Activated naive CD8-positive, alpha-beta T cell treated with anti-CD3 and anti-CD28 coated beads, Interleukin-2, amount 50 U/mL, for 24 hours (primary cell): ENCODE measurements at regions not wholly inside any gene's neighbourhood (a gene's known extent, or its start where the extent isn't known, plus 50 kb on each side); places are given as distances from the start of the nearest gene placed in this dataset.

Experiments used
- ATAC-seq: fragments of 150-1000 bp; cut with Tn5 transposase; one replicate; pipeline ENCODE4 v1.10.0; 2021
- DNase-seq: peaks from one replicate; pipeline ENCODE4 v3.0.0; 2021
- H3K27ac Mint-ChIP-seq: one replicate; pipeline ENCODE4 v1.8.0; 2021; ENCODE audit warnings: mild to moderate bottlenecking, mixed read lengths
- H3K27me3 Mint-ChIP-seq: one replicate; pipeline ENCODE4 v1.8.0; 2021; ENCODE audit warnings: mixed read lengths
- H3K36me3 Mint-ChIP-seq: one replicate; pipeline ENCODE4 v1.8.0; 2021; ENCODE audit warnings: low read depth, mixed read lengths
- H3K4me1 Mint-ChIP-seq: one replicate; pipeline ENCODE4 v1.8.0; 2021; ENCODE audit warnings: mixed read lengths
- H3K4me3 Mint-ChIP-seq: one replicate; pipeline ENCODE4 v1.8.0; 2021; ENCODE audit warnings: mild to moderate bottlenecking, moderate library complexity, mixed read lengths
- H3K9me3 Mint-ChIP-seq: one replicate; pipeline ENCODE4 v1.8.0; 2021; ENCODE audit warnings: mixed read lengths

- ATAC-seq (no peak), DNase-seq (no peak)
- Mint-ChIP-seq H3K4me3 (no peak overlapping the region), H3K4me1 (no peaks in the 10 kb centered on the region), H3K27me3 (peaks cover 6% of the 10 kb centered on the region), H3K27ac (no peak overlapping the region), H3K36me3 (no peaks in the 10 kb centered on the region), H3K9me3 (no peaks in the 10 kb centered on the region)
Observed at GRCh38 chr10:44180321-44181168, 204.4 kb downstream of the CXCL12 start.

DNA sequence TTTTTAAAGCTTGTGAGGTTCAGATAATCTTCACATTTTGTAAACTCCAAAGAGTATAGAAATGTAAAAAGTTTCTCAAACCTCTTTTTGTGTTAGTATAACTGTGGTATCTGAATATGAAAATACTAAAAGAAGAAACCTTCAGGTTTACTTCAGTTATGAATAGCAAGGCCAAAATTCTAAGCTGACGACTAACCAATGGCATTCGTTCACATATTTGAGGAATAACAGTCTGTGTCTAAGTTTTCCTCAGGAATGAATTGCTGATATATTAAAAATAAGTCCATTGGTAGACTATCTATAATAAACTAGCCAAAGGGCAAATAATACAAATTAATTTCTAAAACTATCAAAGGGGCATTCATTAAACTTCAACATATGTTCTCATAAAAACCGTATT lies 206.0 kb downstream of the CXCL12 start:
- DNase-seq, result no peak
- Mint-ChIP-seq H3K4me3 (no peak overlapping the region), H3K36me3 (no peaks in the 10 kb centered on the region), H3K9me3 (no peaks in the 10 kb centered on the region), H3K27ac (no peak overlapping the region), H3K4me1 (no peaks in the 10 kb centered on the region), H3K27me3 (no peaks in the 10 kb centered on the region)
- ATAC-seq, result no peak

GRCh38 chr10:44178281-44178680 lies 206.6 kb downstream of the CXCL12 start:
- Mint-ChIP-seq H3K36me3 (no peaks in the 10 kb centered on the region), H3K9me3 (no peaks in the 10 kb centered on the region), H3K4me3 (no peak overlapping the region), H3K4me1 (no peaks in the 10 kb centered on the region), H3K27me3 (no peaks in the 10 kb centered on the region), H3K27ac (no peak overlapping the region)
- ATAC-seq (no peak), DNase-seq (no peak)

GRCh38 chr10:44177610-44178009 lies 207.3 kb downstream of the CXCL12 start:
- H3K9me3 Mint-ChIP-seq, result no peaks in the 10 kb centered on the region

GRCh38 chr10:44176311-44176710 lies 208.6 kb downstream of the CXCL12 start:
- Mint-ChIP-seq H3K36me3 (no peaks in the 10 kb centered on the region), H3K9me3 (no peaks in the 10 kb centered on the region), H3K4me1 (no peaks in the 10 kb centered on the region), H3K4me3 (no peak overlapping the region), H3K27me3 (no peaks in the 10 kb centered on the region), H3K27ac (no peak overlapping the region)
- DNase-seq (no peak), ATAC-seq (no peak)

More at GRCh38 chr10:44177610-44178009, 207.3 kb downstream of the CXCL12 start:
- no peaks in the 10 kb centered on the region for H3K4me1 Mint-ChIP-seq
- no peaks in the 10 kb centered on the region for H3K27me3 Mint-ChIP-seq
- no peak for ATAC-seq
- no peak overlapping the region for H3K27ac Mint-ChIP-seq
- DNase-seq, result no peak
- no peak overlapping the region for H3K4me3 Mint-ChIP-seq
- no peaks in the 10 kb centered on the region for H3K36me3 Mint-ChIP-seq

DNA sequence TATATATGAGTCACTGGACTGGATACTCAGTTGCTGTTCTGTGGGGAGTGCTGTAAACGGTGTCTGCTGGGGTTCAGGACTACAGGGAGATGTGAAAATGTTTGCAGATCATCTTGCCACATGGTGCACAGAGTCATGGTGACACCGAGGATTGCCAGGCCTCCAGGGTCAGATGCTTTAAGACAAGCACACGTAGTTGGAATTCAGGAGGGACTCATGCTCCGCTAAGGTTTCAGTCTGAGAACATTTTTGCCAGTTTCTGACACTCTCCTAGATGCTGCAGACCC lies 211.3 kb downstream of the CXCL12 start:
- no peak overlapping the region for H3K27ac Mint-ChIP-seq
- H3K4me3 Mint-ChIP-seq, result no peak overlapping the region
- ATAC-seq (no peak), DNase-seq (no peak)
- H3K4me1 Mint-ChIP-seq, result no peaks in the 10 kb centered on the region
- H3K36me3 Mint-ChIP-seq, result no peaks in the 10 kb centered on the region
- no peaks in the 10 kb centered on the region for H3K9me3 Mint-ChIP-seq
- H3K27me3 Mint-ChIP-seq, result peaks cover 3% of the 10 kb centered on the region

DNA sequence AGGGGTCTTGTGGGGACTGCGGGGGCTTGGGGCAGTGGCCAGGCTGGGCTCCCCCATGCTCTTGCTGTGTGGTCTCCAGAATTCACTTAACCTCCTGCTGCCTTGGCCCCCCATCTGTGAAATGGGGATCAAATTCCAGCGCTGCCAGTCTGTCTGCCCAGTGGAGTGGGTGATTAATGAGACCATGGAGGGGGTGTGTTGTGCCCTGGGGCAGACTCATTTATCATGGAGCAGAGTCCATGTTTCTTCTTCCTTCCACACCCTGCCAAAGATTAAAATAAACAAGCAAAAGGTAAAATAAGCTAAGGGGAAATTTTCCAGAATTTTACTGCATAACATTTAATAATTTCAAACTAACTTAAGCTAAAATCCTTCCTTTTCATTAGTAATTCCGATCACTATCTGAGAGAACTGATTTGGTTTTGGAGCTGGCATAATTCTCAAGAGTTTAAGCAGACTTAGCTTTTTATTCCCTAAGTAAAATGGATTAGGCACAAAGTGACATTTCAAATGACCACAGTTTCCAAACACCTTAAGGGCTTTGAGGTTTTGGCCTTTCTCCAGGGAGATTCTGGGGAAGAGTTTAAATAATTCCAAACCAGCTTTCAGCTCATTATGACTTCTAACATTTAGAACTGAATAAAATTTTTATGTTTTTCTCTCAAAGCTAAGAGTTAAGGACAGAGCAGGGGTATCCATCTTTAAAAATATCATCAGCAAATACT lies 211.9 kb downstream of the CXCL12 start:
- Mint-ChIP-seq H3K27ac (no peak overlapping the region), H3K9me3 (no peaks in the 10 kb centered on the region), H3K4me3 (no peak overlapping the region), H3K4me1 (no peaks in the 10 kb centered on the region), H3K27me3 (peaks cover 5% of the 10 kb centered on the region), H3K36me3 (no peaks in the 10 kb centered on the region)
- DNase-seq (no peak), ATAC-seq (no peak)

DNA sequence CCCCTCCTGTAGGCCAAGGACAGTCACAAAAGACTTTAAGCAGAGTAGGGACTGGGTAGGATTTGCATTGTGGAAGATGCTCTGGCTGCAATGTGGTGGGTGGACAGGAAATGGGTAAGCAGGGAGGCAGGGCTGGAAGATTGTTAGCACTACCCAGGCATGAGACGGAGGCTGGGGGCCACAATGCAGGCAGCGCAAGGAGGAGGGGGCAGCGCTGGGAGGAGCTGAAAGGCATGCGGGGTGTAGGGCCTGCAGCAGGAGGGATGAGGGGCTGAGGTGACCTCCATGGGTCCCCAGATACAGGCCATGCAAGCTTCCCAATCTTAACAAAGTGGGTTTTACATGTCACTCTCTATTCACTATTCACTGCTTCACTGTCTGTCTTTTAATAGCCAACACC lies 213.1 kb downstream of the CXCL12 start:
- no peak for ATAC-seq
- no peak overlapping the region for H3K27ac Mint-ChIP-seq

DNA sequence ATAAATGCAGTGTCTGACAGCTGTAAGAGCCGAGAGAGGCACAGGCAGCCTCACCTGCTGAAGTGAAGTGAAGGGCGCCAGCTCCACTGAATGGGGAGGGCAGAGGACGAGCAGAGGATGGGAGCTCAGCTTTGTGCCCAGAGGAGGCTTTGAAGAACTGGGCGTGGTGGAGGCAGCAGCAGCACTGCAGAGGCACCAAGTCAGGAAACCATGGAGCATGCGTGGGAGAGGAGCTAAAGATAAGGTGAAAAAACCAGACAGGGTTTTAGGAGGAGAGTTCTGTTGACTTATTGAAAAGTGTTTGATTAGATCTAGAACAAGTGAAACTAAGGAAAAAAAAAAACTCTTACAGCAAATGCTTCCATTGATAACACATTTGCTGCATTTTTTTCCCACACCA lies 216.4 kb downstream of the CXCL12 start:
- Mint-ChIP-seq H3K27ac (no peak overlapping the region), H3K36me3 (no peaks in the 10 kb centered on the region), H3K4me1 (no peaks in the 10 kb centered on the region), H3K27me3 (peaks cover 5% of the 10 kb centered on the region), H3K4me3 (no peak overlapping the region), H3K9me3 (no peaks in the 10 kb centered on the region)
- DNase-seq, result no peak
- no peak for ATAC-seq

More for the DNA sequence above, 213.1 kb downstream of the CXCL12 start:
- H3K36me3 Mint-ChIP-seq, result no peaks in the 10 kb centered on the region
- no peaks in the 10 kb centered on the region for H3K9me3 Mint-ChIP-seq
- DNase-seq, result no peak
- H3K27me3 Mint-ChIP-seq, result peaks cover 5% of the 10 kb centered on the region
- H3K4me3 Mint-ChIP-seq, result no peak overlapping the region
- H3K4me1 Mint-ChIP-seq, result no peaks in the 10 kb centered on the region

DNA sequence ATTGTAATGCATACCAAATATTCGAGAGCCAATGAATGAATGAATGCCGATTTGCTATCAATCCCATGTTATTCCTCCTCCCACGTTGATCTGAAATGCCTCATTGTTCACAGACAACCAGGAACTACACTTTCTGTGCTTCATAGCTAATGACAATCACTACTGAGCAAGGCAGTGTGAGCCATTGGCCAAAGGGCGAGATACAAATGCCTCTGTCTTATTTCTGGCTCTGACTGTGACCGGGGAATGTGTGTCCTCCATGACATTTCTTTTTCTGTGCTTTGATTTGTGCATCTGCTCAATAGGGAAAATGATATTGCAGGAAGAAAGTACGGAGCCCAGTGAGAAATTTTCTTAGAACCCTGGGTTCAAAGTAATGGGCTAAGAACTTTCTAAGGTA lies 217.1 kb downstream of the CXCL12 start:
- peaks cover 5% of the 10 kb centered on the region for H3K27me3 Mint-ChIP-seq
- no peaks in the 10 kb centered on the region for H3K4me1 Mint-ChIP-seq
- H3K9me3 Mint-ChIP-seq, result no peaks in the 10 kb centered on the region
- no peak for ATAC-seq
- DNase-seq, result no peak
- H3K27ac Mint-ChIP-seq, result no peak overlapping the region
- no peaks in the 10 kb centered on the region for H3K36me3 Mint-ChIP-seq
- H3K4me3 Mint-ChIP-seq, result no peak overlapping the region

- H3K27me3 Mint-ChIP-seq, result peaks cover 5% of the 10 kb centered on the region
- H3K36me3 Mint-ChIP-seq, result no peaks in the 10 kb centered on the region
- DNase-seq (no peak), ATAC-seq (no peak)
- no peak overlapping the region for H3K4me3 Mint-ChIP-seq
- H3K9me3 Mint-ChIP-seq, result no peaks in the 10 kb centered on the region
- H3K27ac Mint-ChIP-seq, result no peak overlapping the region
- no peaks in the 10 kb centered on the region for H3K4me1 Mint-ChIP-seq
Observed at GRCh38 chr10:44166441-44166840, 218.5 kb downstream of the CXCL12 start.

GRCh38 chr10:44164251-44164956 lies 220.5 kb downstream of the CXCL12 start:
- no peaks in the 10 kb centered on the region for H3K9me3 Mint-ChIP-seq

DNA sequence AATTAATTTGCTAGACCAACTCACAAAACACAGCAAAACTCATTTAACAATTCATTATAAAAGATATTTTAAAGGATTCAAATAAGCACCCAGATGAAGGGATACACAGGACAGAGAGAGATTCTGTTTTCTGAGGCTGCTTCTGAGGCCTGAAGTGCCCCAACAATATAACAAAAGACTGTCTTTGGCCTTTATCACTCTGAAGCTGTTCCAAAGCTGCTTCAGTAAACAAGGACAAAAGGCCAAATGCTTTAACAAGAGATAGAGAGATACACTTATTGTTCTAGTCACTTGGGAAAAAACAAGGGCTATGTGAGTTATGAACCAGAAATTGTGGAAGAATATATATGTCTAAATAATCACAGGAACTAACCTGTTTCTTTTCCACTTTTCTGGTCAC lies 223.7 kb downstream of the CXCL12 start:
- H3K27ac Mint-ChIP-seq, result no peak overlapping the region
- ATAC-seq (no peak), DNase-seq (no peak)
- no peaks in the 10 kb centered on the region for H3K27me3 Mint-ChIP-seq
- peaks cover 5% of the 10 kb centered on the region for H3K9me3 Mint-ChIP-seq
- no peaks in the 10 kb centered on the region for H3K36me3 Mint-ChIP-seq
- no peak overlapping the region for H3K4me3 Mint-ChIP-seq
- no peaks in the 10 kb centered on the region for H3K4me1 Mint-ChIP-seq

More at GRCh38 chr10:44164251-44164956, 220.5 kb downstream of the CXCL12 start:
- ATAC-seq (no peak), DNase-seq (no peak)
- Mint-ChIP-seq H3K27me3 (peaks cover 2% of the 10 kb centered on the region), H3K36me3 (no peaks in the 10 kb centered on the region), H3K4me1 (no peaks in the 10 kb centered on the region), H3K4me3 (no peak overlapping the region), H3K27ac (no peak overlapping the region)

DNA sequence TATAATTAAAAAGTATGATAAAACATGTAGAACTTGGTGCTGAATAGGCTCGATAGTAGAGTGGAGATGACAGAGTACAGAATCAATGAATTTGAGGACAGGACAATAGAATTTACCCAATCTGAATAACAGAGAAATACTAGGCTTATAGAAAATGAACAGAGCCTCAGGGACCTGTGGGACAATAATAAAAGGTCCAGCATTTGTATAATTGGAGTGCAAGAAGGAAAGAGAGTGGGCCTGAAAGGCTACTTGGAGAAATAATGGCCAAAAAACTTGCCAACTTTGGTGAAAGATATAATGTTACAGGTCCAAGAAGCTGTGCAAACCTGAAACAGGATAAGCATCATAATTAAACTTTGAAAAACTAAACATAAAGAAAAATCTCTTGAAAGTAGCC lies 227.3 kb downstream of the CXCL12 start:
- no peak overlapping the region for H3K27ac Mint-ChIP-seq
- H3K36me3 Mint-ChIP-seq, result no peaks in the 10 kb centered on the region

DNA sequence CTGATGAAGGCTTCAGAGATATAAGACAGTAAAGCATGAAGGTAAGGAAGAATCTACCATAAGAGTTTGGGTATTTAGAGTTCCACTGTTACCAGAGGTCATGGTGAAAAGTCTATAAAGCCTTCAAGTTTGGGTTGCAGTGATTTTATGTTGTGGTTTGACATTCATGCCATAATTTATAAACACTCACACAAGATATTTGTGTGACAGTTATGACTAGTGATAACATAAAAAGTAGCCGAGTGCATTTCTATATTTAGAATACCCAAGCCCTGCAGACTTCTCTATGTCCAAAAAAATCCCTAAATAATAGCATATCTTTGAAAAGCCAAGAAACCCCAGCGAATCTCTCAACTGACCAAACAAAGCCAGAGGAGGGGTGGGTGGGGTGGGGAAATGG lies 229.9 kb downstream of the CXCL12 start:
- DNase-seq (no peak), ATAC-seq (no peak)
- peaks cover 24% of the 10 kb centered on the region for H3K9me3 Mint-ChIP-seq
- no peak overlapping the region for H3K27ac Mint-ChIP-seq
- H3K4me3 Mint-ChIP-seq, result no peak overlapping the region
- H3K4me1 Mint-ChIP-seq, result no peaks in the 10 kb centered on the region
- H3K27me3 Mint-ChIP-seq, result peaks cover 6% of the 10 kb centered on the region
- no peaks in the 10 kb centered on the region for H3K36me3 Mint-ChIP-seq

More for the DNA sequence above, 227.3 kb downstream of the CXCL12 start:
- DNase-seq (no peak), ATAC-seq (no peak)
- no peaks in the 10 kb centered on the region for H3K27me3 Mint-ChIP-seq
- H3K9me3 Mint-ChIP-seq, result peaks cover 13% of the 10 kb centered on the region
- no peaks in the 10 kb centered on the region for H3K4me1 Mint-ChIP-seq
- H3K4me3 Mint-ChIP-seq, result no peak overlapping the region
